T-helper 1 cell (primary cell): ENCODE measurements at regions not wholly inside any gene's neighbourhood (a gene's known extent, or its start where the extent isn't known, plus 50 kb on each side); places are given as distances from the start of the nearest gene placed in this dataset.
"Not testable (repeated sequence)": the region's sequence is repeated elsewhere in the genome, so short reads cannot be mapped to it uniquely, and the experiment has no call there.

ENCODE experiments used
- DNase-seq, 5 donors: peaks; one replicate each; pipeline ENCODE4 v3.0.0-alpha.2; 2012 to 2020

DNA sequence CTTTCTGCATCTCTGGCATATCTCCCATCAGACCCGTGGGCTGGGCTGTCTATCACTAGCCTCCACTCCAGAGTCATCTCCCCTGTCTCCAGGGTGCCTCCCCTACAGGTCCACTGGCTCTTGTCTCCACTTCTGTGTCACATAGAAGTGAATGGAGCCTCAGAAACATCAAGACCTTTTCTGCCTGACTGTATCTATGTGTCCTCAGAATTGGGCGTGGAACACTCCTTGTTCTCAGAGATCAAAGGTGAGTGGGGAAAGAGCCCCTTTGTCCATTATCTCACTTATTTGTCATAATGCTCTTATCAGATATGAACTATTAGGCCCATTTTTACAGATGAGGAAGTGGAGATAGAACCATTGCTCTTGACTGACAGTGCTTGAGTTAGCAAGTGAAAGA lies 211.0 kb downstream of the CYRIA start:
- no peak for DNase-seq

DNA sequence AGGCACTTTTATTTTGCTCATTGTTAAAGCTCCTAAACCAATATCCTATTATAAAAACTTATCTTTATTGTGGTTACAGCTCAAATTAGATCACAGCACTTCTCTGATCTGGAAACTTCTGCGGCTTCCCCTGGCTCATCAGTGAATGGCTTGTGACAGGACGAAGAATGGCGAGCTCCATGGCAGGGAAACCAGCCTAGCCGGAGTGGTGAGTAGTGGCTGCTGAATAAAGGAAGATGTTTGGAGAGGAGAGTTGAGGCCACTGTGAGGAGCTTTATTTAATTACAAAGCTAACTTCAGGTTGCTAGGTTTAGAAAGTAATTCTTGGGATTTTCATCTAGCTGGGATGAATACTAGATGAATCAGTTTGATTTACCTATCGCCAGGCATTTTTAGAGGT lies 213.5 kb downstream of the CYRIA start:
- no peak for DNase-seq

DNA sequence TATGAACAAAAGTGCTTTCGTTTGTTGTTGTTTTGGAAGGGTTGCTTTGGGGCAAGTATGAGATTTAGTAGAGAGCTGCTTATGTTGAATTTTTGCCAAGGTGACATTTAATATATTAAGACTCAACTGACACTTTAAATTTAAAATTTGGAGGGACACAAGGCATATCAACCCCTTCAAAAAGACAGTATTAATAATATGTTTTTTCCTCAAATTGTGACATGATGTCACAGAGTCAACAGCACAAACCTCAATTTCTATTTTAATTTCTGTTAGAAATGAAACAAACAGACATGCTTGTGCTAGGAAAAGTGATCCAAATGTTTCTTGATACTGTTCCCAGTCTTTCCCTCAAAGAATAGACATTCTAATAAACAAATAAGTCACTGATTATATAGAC lies 218.9 kb downstream of the CYRIA start:
- no peak for DNase-seq

DNA sequence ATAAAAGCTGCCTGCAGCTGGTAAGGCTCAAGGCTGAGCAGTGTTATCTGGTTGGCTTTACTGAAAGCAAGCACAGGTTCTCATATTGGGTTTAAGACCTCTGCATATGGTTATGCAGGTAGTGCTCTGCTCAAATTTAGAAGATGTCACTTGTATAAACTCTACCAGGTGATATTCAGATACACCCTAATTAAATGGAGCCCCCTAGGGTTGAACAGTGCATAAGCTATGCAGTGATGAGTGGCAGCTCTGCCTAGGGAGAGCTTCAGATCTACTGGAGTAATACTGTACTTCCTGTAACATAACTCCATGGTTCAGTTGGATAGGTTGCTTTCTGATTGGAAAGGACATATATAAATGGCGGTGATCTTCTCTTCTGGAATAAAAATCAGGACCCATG lies 222.7 kb downstream of the CYRIA start:
- DNase-seq: no peak

DNA sequence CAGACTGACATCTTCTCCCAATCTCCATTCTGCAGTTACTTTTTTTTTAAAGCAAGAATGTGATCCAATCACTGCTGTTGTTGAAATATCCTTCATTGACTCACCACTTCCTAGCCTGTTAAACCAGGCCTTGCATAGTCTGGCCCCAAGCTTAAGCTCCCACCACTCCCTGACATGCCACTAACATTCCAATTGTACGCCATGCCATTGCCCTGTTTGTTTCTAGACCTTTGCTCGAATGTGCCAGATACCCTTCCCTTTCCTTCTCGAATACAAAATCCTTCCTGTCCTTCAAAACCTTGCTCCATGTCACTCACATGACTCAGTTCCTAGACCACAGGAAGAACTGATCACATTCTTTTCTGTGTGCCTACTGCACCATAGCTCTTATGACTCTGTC lies 224.2 kb downstream of the CYRIA start:
- DNase-seq: no peak

DNA sequence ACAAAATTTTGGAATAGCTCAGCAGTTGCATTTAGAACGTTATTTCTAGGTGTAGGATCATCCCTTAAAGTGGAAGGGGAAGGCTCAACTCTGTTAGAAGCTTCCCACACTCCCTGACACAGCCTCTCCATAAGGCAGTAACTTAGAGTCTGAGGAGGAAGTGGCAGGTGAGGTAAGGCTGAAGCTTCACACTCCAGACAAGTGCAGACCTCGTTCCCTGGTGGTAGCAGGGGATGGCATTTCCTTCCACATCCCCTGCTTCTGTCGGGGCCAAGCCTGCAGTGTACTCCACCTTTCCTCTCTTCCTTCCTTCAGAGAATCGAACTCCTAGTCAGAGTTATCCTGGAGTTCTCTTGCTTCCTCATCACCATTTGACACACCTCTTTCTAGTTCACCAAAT lies 224.7 kb downstream of the CYRIA start:
- no peak for DNase-seq

DNA sequence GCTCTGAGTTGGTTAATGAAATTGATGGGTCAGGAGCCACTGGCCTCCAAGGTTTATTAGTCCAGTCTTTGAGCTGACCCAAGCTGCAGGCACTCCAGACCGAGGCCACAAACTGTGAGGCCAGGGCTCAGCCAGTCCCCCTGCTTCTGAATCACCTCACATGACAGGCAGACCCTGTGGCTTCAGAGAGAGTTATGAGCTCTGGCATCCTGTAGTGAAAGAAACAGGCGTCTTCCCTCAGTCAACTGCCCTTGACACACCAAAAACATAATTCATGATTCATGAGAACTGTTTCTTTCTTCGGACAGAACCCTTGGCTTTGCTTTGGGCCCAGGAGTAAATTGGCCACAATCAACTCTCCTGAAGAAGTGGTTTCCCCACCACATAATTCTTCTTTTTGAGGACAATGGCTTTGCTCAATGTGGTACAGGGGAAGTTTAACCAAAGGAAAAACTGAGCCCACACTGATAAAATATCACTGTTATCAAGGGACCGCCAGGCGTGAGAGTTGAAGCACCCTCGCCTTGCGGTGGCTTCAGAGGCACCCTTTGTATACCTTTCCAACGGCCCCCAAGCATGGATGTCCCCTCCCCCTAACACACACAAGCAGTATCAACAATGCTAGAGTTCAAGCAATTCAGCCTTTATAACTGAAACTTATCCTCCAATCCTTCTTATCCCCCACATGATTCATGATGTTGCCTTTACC lies 226.9 kb downstream of the CYRIA start:
- no peak for DNase-seq

DNA sequence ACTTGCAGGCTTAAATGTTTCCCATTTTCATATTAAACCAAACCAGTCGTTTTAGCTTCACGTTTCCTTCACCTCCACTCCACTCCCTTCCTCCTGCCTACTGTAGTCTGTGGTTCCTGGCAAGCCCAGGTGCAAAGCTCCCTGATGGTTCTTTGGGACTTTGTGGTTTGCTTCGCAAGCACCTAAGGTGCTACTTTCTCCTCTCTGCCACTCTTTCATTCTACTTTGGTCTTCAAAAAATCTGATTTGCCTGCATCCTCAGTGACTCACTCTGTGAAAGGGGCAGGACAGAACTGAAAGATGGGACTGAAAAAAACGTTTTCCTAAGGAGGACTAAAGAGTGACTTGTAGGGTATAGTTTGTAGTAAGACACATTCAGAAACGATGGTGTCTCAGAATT lies 228.4 kb downstream of the CYRIA start:
- DNase-seq: no peak

DNA sequence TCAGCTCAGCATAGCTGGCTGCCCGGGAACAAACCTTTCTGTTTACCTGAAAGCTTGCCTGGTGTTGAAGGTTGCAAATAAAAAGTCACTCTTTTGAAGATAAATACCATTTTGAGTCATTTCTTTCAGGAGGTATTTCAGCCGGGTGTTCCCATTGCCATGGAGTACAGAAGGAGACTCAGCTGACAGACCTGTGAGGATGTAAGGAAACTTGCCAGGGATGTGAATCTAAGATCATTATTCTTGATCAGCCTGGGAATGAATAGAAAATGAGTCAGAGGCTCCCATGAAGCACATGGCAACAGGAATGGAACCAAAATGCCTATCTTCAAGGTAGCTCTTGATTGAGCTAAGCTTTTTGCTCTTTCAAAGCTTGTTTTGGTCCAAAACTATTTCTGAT lies 231.2 kb downstream of the CYRIA start:
- DNase-seq: no peak

DNA sequence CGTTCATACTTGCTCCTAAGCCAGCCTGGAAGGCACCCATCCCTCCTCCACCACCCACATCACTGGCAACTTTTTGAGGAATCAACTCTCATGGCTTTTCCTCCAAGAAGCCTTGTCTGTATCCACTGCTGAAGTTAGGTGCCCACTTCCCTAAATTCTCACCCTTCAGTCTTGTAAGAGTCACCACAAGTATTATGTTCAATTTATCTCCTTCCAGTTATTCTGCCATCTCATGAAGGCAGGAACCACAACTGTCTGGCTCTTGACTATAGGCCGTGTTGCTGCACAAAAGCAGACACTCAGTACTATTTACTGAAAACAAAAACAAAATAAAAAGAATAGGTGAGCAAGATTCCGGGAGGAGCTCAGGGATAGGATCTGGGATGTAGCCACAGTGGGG lies 234.8 kb downstream of the CYRIA start:
- DNase-seq: no peak

DNA sequence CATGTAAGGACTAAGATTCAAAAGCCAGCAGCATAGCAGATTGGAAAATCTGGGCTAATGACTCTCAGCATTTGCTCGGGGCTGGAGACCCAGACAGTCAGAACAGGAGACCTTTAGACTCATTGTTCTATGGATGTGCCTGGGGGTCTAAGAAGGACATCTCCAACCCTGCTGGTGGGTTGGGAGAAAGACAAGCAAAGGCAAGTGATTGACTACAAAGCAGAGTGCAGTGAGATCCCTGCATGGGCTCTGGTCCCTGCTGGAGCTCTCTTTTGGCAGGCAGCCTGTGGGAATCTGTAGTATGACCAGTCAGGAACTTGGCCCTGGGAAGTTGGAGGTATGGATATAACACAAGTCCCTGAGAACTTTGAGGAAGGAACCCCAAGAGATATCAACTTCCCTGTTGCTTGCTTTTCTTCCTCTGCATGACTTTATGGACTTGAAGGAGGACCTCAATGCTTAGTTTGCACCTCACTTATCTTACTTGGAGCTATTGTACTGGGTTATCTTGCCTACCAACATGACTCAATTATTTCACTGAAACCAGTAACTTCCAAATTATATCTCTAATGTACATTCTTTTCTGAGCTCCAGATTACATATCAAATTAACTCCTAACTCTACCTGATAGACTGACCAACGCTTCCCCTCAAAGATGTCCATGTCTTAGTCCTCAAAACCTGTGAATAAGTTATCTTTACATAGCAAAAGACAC lies 236.0 kb downstream of the CYRIA start:
- DNase-seq: no peak

DNA sequence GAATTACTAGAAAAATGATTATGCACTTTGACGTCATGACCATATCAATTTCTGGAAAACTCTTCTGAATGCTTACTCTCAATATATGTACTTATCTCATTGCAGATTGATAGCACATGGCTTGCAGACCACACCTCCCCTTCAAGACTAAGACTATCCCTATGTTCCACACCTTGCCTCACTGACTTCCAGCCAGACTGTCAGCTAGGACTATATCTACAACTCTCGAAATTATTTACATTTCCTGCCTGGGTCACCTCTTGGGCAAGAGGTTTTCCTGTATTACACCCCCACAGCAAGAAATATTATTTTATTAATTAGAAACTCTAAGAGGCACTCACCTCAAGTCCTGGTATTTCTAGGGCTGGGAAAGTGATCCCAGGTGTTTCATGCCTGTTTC lies 236.6 kb downstream of the CYRIA start:
- no peak for DNase-seq

DNA sequence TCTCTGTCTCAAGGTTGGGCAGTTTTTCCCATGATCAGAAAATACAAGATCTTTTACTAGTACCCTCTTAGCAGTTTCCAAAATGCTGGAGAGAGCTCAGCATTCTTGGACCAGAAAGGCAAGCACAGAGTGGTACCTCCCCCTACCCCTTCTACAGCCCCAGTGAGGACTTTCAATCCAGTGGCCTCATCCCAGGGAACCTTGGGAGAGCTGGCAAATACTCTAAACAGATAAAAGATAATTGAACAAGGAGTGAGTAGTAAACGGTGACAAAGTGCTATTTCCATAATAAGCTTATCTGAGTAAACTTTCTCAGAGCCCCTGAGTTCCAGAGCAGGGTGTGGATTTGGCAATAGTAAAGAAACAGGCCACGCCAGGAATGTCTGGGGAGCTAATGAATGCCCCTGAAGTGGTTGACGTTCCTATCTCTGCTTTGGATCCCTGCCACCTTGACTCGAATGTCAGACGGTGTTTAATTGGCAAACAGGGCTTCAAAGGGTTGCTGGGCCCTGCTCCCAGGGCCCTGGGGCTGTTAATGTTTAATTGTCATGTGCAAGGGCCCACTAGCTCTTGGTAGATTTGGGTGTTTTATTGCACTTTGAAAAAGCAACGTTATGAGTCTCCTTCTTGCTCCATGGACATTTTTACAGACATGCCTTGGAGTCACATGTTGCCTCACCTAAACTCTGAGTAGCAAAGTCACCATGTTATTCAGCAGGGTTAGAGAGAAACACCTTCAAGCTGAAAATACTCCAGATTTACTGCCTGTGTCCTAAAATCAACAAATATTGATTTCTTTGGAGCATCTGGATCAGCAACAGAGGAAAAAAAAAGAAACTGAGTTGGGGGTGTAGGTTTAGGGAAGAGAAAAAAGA lies 239.9 kb downstream of the CYRIA start:
- no peak for DNase-seq

DNA sequence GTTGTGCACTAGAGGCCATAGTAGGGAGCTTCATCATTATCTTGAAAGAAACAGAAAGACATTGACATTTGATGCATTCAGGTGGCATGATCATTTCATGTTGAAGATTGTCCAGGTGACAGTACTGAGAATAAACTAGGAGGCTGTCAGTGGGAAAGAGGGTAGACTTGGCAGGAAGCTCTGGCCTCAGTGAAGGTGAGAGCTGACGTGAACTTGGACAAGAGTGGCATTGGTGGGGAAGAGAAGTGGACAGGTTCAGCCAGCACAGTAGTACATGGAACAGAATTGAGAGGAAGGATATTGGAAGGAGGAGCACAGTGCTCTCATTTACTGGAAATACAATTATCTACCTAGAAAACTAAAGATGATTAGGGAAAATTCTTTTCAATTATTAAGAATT lies 245.2 kb downstream of the CYRIA start:
- no peak for DNase-seq

DNA sequence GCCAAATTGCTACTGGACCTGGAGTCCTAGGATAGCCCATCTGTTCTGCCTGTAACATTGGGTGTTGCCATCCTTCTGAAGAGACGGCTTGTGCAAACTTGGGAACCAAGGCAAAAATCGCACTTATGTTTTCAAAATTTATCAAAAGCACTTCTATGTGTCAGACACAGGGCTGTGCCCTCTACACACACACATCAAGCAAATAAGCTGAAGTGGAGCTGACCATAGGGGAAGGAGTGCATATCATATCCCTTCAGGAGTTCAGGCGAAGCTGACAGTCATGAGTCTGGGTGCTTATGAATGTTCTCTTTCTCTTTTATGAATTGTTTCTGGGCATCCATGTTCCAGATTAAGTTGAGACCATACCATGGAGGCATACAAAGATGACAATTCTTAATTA lies 247.9 kb downstream of the CYRIA start:
- no peak for DNase-seq

DNA sequence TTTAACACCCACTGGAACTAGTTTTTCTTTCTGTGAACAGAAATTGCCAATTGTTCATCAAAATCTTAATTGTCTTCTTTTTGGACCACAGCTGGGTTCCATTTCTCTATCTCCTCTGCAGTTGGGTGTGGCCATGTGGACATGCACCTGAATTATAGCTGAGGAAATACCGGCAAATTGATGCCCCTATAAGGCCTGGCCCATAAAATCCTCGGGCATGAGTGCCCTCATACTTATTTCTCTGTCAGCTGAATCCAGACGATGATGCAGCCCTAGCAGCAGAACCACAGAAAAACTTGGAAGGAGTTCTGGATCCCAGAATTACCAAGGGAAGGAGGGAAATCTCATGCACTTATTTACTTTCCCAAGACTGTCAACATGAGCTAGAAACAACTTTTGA lies 249.0 kb downstream of the CYRIA start:
- no peak for DNase-seq

DNA sequence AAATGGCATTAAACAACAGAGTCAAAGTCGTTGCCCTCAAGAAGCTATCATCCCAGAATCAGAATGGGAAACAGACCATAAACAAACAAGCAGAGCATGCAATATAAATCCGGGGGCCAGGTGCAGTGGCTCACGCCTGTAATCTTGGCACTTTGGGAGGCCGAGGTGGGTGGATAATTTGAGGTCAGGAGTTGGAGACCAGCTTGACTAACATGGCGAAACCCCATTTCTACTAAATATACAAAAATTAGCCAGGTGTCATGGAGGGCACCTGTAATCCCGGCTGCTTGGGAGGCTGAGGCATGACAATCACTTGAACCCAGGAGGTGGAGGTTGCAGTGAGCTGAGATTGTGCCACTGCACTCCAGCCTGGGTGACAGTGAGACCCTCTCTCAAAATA lies 249.8 kb downstream of the CYRIA start:
- not testable (repeated sequence) for DNase-seq

DNA sequence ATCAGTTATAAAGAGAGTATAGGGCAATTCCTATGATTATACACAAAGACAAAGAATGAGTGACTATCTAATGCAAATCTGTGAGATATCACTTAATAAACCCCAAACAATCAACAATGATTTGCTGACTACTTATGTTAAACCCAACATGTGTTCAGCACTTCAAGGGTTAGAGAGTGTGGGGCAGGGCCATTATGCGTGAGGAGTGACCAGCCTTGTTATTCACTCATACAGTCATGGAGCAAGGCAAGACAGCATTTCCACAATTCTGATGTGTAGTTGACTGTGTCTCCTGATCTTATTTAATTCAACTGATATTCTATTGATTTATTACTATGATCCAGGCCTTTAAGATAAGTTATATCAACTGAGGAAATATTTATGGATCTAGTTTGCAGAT lies 251.7 kb downstream of the CYRIA start:
- no peak for DNase-seq

DNA sequence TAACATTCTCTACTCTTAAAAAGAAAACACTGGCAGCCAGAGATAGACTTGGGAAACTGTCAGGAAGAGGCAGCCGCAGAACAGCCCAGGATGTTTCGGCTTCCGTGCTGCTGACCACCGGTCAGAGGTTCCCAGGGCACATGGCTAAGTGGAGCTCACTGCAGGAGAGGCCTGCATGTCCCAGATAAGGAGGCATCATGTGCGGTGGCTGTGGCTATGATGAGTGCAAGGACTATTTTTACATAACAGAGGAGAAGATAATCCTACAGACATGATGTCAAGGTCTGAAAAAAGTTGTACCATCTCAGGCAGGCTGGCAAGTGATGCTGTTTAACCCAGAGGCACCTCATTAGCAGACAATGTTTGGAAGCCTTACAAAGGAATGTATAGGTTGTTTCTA lies 252.3 kb downstream of the CYRIA start:
- DNase-seq: no peak

DNA sequence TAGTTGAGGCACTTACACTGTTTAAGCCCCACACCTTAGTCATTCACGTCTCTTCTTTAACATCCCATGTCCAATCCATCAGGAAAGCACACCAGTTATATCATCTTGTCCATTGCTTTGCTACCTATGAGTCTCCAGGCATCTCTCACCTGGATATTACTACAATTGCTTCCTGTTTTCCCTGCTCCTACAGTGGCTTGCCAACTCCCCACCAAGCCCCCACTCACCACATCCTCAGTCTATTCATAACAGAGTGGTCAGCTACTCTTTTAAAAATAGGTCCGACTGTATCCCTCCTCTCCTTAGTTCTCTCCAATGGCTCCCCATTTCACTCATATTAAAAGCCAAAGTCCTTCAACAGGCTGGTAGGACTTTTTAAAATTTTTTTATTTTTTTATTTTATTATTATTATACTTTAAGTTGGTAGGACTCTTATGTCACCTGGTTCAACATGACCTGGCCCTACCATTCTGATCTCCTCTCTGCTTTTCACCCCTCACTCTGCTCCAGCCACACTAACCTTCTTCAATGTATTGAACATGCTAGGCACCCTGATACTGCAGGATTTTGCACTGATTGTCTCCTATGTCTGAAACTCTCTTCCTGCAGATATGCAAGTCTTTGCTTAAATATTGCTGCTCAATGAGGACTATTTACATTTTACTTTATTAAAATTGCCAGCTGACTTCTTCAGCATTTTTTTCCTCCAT lies 253.2 kb downstream of the CYRIA start:
- no peak for DNase-seq

DNA sequence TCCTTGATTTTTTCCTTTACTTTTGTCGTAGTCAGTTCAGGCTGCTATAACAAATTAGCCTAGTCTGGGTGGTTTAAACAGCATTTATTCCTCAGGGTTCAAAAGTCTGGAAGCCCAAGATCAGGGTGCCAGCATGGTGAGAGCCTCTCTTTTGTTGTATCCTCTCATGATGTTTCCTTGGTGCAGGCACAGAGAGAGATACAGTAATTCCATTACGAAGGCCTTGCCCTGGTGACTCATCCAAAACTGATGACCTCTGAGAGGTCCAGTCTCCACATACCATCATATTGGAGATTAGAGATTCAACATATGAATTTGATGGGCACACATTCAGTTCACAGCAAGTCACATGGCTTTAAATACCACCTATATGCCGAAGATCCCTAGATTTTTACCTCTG lies 253.8 kb downstream of the CYRIA start:
- no peak for DNase-seq

DNA sequence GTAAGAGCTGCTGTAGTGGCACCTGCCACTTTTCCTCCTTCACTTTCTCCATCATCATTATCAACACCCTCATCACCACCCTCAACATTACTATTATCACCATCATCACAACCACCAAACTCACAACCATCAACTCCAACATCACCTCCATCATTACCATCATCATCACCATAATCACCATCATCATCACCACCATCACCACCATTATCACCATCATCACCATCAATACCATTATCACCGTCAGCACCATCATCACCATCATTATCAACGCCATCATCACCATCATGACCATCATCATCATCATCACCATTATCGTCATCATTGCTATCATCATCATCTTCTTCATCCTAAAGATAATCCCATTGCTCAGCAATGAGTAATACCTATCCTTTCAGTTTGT lies 255.8 kb downstream of the CYRIA start:
- no peak for DNase-seq

DNA sequence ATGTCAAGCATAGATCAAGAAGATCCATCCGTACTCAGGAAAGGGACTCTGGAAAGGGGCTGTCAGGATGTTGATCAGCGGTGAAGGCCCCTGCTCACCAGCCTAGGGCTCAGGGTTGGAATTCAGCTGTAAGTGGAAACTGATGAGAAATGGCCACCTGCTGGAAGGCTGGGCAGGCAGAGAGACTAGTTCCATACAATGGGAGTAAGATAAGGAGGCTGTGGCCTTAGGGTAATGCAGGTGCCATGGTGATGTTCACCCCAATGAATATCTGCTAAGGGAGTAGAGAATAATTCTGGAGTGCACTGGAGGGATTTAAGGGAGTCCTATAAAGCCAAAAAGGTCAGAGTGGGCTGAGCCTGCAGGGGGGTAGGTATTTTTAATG lies 256.6 kb downstream of the CYRIA start:
- no peak for DNase-seq
